ENCODE measurements at regions not wholly inside any gene's neighbourhood (a gene's known extent, or its start where the extent isn't known, plus 50 kb on each side); places are given as distances from the start of the nearest gene placed in this dataset.

DNA sequence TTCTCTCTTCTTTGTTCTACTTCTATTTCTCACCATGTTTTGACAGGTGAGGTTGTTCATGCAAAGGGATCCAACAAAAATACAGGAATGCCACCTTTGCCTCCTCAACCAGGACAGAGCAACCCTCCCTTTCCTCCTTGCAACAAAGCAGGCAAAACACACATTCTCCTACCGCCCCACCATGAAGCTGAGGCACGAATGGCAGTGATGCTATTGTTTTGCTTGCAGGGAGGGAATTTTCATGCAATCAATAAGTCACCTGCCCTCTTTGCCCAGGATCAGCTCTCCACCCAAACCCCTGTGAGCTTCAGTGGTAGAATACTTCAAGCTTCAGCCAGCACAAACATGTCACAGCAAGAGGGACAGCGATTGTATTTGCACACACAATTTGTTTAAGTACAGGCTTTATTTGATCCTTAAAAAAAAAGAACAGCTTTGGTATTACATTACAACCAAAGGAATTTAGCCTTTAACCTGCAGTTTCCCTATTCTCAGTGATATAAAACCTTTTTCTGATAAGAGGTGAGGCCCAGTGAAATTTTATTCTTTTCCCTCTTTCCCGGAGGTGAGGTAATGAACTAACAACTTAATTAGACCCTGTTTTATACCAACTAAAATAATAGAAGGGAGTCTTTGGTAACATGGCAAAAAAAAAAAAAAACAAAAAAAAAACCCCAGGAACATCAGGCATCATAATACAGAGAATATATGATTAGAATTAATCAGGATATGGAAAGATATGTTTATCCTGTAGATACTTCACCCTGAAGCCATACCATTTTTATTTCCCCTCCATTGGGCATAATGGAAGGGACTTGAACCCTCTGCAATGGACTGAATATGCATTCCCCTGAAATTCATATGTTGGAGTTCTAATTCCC, 87.0 kb upstream of the EEA1 start:
- no peak for DNase-seq

DNA sequence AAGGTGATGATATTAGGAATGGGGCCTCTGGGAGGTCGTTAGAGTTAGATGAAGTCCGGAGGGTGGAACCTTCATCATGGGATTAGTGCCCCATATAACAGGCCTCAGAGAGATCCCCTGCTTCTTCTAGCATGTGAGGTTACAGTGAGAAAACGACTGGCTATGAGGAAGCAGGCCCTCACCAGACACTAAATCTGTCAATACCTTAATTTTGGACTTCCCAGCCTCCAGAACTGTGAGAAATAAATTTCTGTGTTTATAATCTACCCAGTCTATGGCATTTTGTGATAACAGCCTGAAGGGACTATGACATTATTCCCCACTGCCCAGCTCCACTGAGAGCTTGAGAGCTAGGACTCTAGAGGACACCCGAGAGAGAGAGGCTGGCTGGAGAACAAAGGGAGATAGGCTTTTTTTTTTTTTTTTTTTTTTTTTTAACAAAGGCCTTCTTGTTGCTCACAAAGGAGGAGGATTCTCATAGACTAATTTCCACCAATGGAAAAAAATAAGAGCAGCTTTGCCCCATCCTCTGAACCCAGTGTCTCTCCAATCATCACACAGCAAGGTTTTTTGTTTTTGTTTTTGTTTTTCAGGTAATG, 87.8 kb upstream of the EEA1 start:
- DNase-seq: no peak

DNA sequence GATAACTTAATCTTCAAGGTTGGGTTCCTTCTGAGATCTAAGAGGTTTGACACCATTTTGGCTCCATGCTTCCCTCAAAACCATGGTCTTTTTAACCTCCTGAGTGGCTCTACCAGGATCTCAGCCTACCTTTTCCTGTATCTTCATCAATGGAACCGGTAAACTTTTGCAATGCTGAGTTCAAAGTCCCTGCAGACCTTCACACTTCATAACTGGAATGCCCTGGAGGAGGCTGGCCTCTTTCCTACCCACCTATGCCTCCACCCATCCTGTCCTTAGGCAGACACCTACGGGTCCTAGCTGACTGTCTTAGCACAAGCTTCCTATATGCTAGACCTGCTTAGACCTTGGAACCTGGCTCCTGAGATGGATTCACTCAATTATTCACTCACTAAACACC, 89.5 kb upstream of the EEA1 start:
- no peak for DNase-seq

DNA sequence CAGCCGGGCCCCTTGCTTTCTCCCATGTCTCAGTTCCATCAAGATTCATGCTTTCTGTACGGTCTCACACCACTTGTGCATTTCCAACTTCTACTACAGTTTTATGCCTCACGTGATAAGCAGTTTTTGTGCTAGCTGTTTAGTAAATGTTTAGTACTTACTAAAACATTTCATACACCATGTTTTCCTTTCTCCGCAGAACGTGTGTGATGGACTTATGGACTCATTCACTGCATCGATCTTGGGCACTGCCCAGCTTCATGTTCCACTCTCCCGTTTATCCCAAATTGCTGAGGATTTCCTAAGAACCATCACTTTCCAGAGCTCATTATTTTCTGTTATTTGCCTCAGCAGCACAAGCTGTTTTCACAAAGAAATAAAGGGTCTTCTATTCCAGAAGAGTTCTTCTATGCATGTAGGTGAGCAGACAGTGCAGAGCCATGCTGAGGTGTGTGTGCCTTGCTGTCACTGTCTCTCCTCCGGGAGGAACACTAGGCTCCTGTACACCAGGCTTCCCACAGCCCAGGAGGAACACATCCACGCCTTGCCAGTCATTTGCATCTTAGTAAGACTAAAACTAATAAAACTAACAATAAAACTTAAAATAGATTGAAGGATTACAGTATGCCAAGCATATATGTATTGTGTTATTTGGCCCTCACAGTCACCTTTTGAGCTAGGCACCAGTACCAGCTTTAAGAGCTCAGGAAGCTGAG, 90.3 kb upstream of the EEA1 start:
- no peak for DNase-seq

DNA sequence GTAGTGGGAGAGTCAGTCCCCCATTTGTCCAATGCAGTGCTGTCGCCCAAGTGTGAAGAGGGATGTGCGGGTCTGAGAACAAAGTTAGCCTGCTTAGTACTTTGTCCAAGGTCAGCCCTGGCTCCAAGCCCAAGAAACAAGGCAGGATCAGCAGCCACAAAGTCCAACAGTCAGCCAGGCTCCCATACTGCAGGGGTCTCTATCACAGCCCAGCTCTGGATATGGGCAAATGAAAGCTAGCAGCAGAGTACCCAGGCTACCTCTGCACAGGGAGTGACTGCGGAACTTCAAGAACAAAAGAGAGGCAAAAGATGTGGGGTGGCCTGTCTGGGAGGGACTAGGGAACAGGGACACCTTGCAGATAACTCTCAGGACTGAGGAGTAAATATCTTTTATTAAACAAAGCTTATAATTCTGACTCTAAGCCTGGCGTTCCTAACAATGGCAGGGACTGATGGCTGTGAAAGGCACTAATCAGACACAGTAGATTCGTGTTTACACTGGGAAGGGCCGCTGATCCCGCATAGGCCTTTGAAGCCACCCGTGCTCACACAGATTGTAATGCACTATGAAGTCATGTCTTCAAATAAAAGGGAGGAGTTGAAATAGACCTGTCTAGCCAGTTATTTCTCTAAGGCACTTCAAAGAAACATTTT, 91.0 kb upstream of the EEA1 start:
- peak; percentile 6 to 54 for DNase-seq

DNA sequence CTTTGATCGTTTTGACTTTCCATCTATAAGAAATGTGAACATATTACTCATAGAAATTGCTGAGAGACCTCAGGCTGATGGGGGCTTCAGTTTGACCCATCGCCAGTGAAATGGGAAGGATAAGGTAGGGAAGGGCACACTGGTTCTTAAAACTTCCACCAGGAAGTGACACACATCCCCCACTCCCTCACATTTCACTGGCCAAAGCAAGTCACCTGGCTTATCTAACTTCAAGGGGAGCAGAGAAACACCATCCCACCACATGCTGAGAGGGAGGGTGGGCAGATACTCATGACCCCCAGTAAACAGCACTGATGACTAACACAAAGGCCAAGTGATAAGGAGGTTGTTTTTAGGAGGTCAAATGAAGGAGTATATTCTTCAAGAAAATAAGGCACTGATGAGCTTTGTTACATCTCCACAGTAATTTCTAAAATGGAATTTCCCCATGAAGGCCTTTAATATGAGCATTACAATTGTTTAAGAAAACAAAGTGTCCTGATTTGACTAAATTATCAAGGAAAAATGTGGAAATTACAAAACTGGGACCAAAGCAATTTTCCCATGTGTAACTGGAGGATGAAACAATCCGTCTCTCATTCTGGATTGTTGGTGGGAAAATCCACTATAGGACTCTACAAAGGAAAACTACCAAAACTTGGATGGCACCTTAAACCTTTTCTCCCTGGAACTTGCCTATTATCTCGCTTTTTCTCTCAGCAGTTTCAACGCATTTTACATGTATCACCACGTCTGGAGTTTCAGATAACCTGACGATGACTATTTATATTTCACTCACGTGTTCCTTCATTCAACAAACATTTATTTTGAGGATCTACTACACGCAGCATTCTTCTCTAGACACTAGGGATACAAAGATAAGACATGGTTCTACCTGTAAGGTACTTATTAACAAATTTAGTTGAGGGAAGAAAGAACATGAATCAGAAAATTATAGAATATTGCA, 91.8 kb upstream of the EEA1 start:
- DNase-seq: no peak

DNA sequence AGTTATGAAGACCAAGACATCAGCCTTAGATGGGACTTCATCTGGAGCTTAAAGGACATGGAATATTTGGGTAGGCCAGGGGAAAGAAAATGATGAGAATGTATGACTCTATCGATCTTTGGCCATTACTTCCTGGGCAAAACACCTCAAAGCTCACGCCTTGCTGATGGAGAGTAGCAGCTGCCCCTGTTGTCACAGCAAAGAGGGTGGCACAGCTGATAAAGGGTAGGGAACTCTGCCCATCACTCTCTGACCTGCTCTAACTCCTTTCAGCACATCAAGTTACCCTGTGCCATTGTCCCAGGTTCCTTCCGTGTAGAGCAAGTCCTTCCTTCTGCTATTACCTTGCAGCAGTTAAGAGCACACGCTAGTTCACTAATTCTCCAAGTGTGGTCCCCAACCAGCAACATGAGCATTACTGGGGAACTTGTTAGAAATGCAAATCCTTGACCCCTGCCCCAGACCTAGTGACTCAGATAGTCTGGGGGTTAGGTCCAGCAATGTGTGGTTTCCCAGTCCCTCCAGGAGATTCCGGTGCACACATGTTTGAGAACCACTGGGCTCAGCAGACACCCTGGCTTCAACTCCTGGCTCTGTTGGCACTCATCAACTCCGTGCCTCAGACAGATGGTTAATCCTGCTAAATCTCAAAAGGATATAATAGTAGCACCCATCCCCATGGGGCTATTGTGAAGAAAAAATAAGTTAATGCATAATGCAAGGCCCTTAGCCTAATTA, 93.7 kb upstream of the EEA1 start:
- DNase-seq: no peak

DNA sequence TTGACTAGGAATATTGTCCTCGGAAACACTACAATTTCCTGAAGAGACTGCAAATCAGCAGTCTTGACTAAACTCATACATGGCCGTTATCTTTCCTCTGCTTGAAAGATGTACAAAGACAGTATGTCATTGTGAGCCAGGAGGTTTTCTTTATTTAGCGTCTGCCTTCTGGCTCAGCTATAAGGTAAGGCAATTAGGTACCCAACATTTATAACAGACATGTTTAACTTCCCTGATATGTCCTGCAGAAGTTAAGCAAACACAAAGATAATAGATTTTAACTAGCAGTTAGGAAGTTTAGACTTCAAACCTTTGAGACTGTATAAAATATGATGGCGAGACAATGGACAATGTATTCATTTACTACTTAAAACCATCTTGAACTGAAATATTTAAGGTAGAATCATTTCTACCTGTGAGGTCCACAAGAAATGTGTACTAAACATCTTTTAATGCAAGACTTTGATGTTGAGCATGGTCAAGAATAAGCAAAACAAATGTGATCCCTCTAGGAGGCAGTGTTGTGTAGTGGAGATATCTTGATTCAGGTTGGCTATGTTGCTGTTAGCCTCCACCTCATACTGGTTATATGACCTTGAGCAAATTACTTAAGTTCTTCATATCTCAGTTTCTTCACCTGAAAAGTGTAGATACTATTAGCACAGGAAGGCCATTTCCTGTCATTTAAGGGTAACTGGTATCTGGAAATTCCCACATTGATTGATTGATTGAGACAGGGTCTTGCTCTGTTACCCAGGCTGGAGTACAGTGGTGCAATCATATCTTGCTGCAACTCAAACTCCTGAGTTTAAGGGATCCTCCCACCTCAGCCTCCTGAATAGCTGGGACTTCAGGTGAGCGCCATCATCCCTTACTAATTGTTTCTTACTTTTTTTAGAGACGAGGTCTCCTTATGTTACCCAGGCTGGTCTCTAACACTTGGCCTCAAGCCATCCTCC, 96.3 kb upstream of the EEA1 start:
- peak; percentile 2 to 46 for DNase-seq

DNA sequence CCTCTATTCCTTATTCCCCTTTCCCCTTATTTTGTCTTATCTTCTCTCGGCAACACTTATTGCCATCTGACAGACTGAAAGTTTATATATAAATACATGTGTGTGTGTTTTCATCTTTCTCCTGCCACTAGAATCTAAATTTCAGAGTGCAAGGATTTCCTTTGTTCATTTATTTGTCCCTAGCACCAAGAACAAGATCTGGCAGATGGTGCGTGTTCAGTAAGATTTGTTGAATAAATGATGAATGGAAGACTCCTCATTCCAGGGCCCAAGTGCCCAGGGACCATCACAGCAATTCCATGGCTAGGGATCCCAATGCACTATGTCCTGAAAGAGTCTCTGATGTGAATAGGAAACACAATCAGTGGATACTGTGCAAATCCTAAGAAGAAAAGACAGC, 97.9 kb upstream of the EEA1 start:
- no peak for DNase-seq

DNA sequence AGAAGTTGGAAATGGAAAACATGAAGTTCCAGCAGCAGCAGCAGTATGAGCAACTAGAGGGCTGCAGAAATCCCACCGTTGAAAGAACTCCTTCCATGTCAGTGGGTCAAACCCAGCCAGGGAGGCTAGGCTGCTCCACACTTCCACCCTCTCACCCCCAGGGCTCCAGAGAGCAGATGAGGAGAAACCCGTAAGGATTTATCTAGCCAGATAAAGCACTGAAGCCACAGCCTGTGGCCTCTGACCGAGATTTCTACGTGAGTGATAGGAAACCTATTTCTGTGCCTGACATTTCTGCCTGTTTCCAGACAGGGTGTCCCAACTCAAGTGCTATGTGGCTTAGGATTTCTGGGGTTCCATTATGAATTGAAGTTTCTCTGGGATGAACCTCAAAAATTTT, 100.0 kb upstream of the EEA1 start:
- DNase-seq: no peak

DNA sequence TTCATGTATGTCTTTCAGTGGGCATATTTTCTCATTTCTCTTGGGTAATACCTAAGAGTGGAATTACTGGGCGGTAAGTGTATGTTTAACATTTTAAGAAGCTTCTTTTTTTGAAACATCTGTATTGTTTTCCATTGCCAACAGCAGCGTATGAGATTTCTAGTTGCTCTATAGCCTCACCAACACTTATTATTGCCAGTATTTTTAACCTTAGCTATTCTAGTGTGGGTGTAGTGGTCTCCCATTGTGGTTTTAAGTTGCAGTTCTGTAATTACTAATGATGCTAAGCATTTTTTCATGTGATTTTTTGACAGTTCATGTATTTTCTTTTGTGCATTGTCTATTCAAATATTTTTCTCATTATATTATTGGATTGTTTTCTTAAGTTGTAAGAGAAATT, 101.9 kb upstream of the EEA1 start:
- no peak for DNase-seq

DNA sequence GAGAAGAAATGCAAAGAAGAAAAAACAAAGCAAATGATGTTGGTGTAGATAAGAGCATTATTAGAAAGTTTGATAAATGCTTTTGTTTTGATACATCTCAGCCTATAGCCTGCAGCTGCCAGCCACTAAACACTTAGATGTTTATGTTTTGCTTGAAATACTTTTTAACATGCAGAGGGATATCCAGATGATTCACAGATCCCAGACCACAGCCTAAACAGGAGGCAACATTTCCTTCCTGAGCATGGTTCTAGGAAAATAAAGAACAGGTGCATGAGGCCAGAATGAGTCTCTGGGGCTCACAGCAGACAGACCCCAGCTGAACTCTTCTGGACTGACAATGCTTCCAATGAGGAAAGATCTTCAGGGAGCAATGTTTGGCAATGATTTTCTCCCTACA, 103.7 kb upstream of the EEA1 start:
- DNase-seq: no peak

DNA sequence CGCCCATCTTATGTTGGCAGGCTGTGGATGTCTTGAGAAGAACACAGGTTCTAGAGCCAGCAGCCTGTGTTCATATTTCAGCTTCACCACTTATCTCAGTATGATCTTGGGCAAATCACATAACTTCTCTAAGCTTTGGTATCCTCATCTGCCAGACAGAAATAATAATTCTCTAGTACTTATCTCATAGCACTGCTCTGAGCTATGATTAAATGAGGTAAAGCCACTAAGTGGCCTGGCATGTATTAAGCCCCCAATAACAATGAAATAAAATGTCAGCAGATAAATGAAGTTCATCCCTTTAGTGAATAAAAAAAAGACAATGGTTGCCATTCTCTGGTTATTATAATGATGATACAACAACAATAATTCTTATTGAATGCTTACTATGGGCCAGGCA, 104.9 kb upstream of the EEA1 start:
- no peak for DNase-seq

DNA sequence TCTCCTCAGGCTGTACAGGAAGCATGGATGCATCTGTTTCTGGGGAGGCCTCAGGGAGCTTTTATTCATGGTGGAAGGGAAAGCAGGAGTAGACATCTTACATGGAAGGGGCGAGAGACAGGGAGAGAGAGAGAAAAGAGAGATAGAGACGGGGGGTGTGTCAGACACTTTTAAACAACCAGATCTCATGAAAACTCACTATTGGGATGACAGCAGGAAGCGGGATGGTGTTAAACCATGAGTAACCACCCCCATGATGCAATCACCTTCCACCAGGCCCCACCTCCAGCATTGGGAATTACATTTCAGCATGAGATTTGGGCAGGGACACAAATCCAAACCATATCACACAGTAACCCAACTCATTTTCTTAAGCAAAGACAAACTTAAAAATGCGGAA, 110.0 kb upstream of the EEA1 start:
- DNase-seq: no peak

DNA sequence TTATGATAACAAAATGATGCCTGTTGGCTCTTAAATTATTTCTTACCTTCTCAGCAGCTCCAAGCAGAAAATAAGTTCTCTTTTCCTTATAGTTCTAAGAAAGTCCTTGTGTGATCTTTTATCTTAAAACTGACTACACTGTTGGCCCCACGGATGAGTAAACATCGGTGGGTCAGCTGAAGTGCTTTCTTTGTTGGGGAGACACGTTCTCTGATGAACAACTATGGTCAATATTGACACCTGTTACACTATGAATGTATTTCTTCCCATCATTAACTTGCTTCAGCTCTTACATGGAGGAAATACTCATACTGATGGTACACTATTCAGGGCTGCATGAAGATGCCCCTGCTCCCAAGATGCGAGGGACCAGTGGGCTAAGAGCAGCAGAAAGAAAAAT, 110.8 kb upstream of the EEA1 start:
- no peak for DNase-seq

DNA sequence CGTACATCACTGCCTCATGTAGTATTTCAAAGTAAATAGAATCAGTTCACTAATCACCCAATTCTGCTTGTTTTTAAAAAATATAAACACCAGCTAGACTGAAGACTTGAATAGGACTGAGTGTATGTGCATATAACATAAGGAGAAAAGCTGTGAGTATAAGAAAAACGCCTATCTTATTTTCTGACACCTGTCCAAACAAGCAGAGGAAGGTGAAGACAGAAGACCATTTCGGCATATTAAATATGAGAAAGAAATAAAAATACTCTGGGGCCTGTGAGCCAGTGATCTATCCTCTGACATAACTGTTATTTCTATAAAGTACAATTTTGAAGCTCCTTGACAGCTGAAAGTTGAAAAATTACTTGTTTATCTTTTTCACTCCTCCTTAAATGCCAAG, 111.3 kb upstream of the EEA1 start:
- no peak for DNase-seq

DNA sequence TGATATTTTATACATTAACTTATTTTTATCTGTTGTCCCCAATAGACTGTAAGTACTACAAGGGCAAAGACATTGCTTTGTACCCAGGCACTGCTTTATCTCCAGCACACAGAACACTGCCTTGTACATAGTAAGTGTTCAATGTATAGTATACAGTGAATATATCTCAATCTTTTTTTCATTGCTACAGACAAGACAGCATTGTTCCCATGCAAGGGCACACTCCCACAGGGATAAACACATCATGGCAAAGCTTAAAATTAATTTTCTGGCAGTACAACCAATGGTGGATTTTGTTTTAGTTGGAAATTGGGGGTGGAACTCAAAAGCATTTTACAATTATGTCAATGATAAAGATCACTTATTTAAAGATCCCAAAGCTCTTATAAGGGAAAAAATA, 112.3 kb upstream of the EEA1 start:
- DNase-seq: no peak

DNA sequence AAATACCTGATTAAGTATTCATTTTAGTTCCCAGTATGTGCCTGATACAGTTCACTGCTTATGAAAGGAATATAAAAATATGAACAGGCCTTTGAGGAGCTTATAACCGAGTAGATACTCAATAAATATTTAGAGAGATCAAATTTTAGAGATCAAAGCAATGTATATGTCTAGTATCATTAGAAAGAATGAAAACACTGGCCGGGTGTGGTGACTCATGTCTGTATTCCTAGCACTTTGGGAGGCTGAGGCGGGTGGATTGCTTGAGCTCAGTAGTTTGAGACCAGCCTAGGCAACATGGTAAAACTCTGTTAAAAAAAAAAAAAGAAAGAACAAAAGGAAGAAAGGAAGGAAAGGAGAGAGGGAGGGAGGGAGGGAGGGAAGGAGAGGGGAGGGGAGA, 113.2 kb upstream of the EEA1 start:
- DNase-seq: no peak

DNA sequence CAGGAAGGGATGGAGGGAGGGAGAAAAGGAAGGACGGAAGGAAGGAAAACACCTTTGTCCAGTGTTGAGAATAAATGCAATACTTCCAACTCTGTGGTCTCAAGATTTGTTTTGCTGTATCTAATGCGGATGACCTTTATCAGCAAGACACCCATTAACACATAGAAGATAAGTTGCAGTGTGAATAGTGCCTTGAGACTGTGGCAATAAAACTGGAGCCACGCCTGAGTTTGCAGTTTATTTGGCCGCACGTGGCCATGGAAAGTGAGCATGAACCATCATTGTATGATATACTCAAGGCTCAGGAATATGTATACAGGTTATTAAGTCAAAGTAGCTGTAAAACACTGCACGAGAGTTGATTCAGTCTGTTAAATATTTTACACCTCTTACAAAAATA, 113.6 kb upstream of the EEA1 start:
- no peak for DNase-seq

DNA sequence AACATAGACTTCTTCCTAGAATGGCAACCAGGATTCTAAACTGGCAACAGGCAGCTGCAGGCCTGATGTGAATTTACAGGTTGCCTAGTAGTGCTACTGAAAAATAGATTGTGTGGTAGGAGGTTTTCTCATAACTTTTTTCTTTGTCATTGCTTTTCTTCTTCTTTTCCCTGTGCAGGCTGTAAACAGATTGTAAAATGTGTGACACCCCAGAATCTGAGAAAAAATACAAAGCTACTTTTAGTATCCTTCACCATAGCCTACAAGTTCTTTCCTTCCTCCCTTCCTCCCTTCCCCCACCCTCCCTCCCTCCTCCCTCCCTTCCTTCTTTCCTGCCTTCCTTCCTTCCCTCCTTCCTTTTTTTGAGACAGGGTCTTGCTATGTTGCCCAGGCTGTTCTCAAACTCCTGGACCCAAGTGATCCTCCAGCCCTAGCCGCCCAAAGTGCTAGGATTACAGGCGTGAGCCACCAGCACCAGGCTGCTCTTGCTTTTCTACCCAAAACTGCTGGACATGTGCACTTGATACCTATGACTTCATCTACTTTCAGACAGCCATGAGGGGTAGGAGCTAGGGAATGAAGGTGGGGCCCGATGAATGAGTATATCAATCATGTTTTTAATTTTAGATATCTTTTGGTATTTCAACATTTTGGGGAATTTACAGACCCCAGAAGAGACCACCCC, 114.2 kb upstream of the EEA1 start:
- no peak for DNase-seq
